Stomach (tissue), 8 donors: ENCODE measurements at regions not wholly inside any gene's neighbourhood (a gene's known extent, or its start where the extent isn't known, plus 50 kb on each side); places are given as distances from the start of the nearest gene placed in this dataset.

Experiments used
- DNase-seq, 2 donors: peaks; one replicate each; pipeline versions ENCODE4 v3.0.0 to v3.0.0-alpha.2; 2013 to 2019
- H3K27ac ChIP-seq, 5 donors: fragments of 200-600 bp in 4 of 5; sonication (generic) in 4 of 5; one replicate each; pipeline ENCODE4 v1.5.1; 2013 to 2019; ENCODE audit warnings: mild to moderate bottlenecking in 1 of 5, moderate library complexity in 1 of 5
- H3K27me3 ChIP-seq, 3 donors: fragments of 200-600 bp; sonication (generic); one replicate each; pipeline ENCODE4 v1.5.1; 2017 to 2019; ENCODE audit warnings: mixed run types in 1 of 3
- H3K36me3 ChIP-seq, 4 donors: fragments of 200-600 bp; sonication (generic); 1 replicate in 3 of 4; 2 replicates in 1 of 4; pipeline ENCODE4 v1.5.1; 2016 to 2019
- H3K4me1 ChIP-seq, 4 donors: fragments of 200-600 bp; sonication (generic); one replicate each; pipeline ENCODE4 v1.5.1; 2016 to 2019
- H3K4me3 ChIP-seq, 4 donors: fragments of 200-600 bp; sonication (generic) in 3 of 4; one replicate each; pipeline ENCODE4 v1.5.1; 2016 to 2019; ENCODE audit warnings: mild to moderate bottlenecking in 1 of 4
- H3K9me3 ChIP-seq, 4 donors: fragments of 200-600 bp; sonication (generic); one replicate each; pipeline ENCODE4 v1.5.1; 2016 to 2019
- EP300 ChIP-seq: sonication (generic); formaldehyde crosslinking; IDR thresholded peaks from one replicate; pipeline ENCODE4 v1.6.1; 2017; ENCODE audit warnings: antibody characterized with exemption
- POLR2A ChIP-seq, 4 donors: fragments of 450-650 bp; IDR thresholded peaks; one replicate each; pipeline ENCODE4 v1.6.1; 2016; ENCODE audit warnings: antibody characterized with exemption in 4 of 4, control low read depth in 2 of 4, mild to moderate bottlenecking in 1 of 4, moderate library complexity in 1 of 4
- POLR2AphosphoS5 ChIP-seq, 3 donors: sonication (generic); formaldehyde crosslinking; IDR thresholded peaks; one replicate each; pipeline ENCODE4 v1.6.1; 2016; ENCODE audit warnings: antibody characterized with exemption in 3 of 3
- WGBS, 5 donors: extraction: QIAGEN DNeasy Blood & Tissue Kit in 3 of 5; methylation state at CpG; one replicate each; pipeline versions ENCODE4 v1.1.5 to v1.1.7; 2013 to 2018; 5-methylcytosine and 5-hydroxymethylcytosine counted together
- intact Hi-C: fragments of 100-400 bp; cut with DNase I; formaldehyde crosslinking; loops from one replicate; pipeline ENCODE4 v1.15.1; 2023; ENCODE audit warnings: low total_unique reads
- TF ChIP-seq, protein P1 (sequence below), 7 experiments: fragments of 450-650 bp in 4 of 7; fragments of 200-600 bp in 3 of 7; sonication (generic) in 3 of 7; IDR thresholded peaks; one replicate each; pipeline ENCODE4 v1.5.1; 2016 to 2019; ENCODE audit warnings: antibody characterized with exemption in 7 of 7, control low read depth in 2 of 7, mild to moderate bottlenecking in 1 of 7
- donor health status: healthy with polysubstance abuse.
- donor health status: Bipolar disorder and iron deficiency.
- donor health status: healthy.

DNA sequence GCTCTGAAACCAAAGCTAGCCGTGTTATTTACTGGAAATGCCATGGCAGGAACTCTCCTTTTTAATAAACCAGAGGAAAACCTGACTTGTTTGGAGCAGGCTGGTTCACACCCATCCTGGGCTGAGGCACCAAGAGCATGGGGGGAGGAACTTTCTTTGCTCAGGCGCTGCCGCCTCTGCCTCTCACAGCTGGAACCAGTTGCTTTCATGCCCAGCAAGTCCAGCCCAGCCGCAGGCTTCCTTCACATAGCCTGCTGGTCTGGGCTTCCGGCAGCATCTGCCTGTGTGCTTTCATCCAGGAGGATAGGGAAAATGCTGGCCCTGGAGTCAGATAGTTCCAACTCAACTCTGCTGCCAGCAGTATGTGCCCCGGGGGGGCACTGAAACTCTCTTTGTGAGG, 88.1 kb upstream of the ASIC2 start:
- no peaks in the 10 kb centered on the region for H3K36me3 ChIP-seq

DNA sequence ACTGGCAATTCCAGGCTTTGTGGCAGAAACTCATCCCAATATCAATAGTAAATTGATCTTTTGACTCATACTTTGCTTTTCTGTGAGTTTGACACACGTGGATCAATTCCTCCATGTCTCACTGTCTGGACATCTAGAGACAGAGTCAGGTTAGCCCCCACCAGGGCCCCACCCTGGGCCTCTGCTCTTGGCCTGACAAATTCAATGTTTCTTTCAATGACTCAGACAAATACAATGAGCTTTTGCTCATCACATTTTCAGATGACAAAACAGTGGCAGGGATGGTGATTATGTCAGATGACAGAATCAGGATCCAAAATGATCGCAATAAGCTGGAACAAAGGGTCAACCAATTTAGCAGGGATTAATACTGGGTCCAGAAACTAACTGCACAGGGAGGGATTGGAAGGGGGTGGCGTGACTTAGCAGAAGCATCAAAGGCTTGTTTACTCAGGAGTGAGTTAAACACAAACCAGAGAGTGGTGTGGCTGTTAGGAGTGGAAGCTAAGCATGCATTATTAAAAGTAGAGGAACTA, 90.5 kb upstream of the ASIC2 start:
- Histone ChIP-seq H3K9me3 (no peaks in the 10 kb centered on the region), H3K36me3 (no peaks in the 10 kb centered on the region), H3K27me3 (peaks cover 0 to 6% (median 0%) of the 10 kb centered on the region in 3 donors), H3K27ac (no peak overlapping the region), H3K4me3 (no peak overlapping the region), H3K4me1 (no peaks in the 10 kb centered on the region)
- intact Hi-C loops = no loop called here
- 51 to 69% (median 55%) methylated on average over 3 of the region's 3 CpGs for WGBS, 5 donors
- DNase-seq = no peak
- TF ChIP-seq POLR2A (IDR thresholded peaks at IDR 0.05) = no peak
- no peak for TF ChIP-seq POLR2AphosphoS5 (IDR thresholded peaks at IDR 0.05)
- TF ChIP-seq EP300 = no peak
- TF ChIP-seq, protein P1, sequence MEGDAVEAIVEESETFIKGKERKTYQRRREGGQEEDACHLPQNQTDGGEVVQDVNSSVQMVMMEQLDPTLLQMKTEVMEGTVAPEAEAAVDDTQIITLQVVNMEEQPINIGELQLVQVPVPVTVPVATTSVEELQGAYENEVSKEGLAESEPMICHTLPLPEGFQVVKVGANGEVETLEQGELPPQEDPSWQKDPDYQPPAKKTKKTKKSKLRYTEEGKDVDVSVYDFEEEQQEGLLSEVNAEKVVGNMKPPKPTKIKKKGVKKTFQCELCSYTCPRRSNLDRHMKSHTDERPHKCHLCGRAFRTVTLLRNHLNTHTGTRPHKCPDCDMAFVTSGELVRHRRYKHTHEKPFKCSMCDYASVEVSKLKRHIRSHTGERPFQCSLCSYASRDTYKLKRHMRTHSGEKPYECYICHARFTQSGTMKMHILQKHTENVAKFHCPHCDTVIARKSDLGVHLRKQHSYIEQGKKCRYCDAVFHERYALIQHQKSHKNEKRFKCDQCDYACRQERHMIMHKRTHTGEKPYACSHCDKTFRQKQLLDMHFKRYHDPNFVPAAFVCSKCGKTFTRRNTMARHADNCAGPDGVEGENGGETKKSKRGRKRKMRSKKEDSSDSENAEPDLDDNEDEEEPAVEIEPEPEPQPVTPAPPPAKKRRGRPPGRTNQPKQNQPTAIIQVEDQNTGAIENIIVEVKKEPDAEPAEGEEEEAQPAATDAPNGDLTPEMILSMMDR (IDR thresholded peaks at IDR 0.05) = no peak

More for the DNA sequence above, 88.1 kb upstream of the ASIC2 start:
- intact Hi-C loops = no loop called here
- H3K9me3 ChIP-seq = no peaks in the 10 kb centered on the region
- H3K4me1 ChIP-seq = no peaks in the 10 kb centered on the region
- H3K27ac ChIP-seq = no peak overlapping the region
- no peak for TF ChIP-seq POLR2A (IDR thresholded peaks at IDR 0.05)
- no peak for TF ChIP-seq POLR2AphosphoS5 (IDR thresholded peaks at IDR 0.05)
- TF ChIP-seq EP300 = no peak
- TF ChIP-seq, protein P1 (IDR thresholded peaks at IDR 0.05) = no peak
- 27 to 36% (median 30%) methylated on average over 5 to 6 of the region's 6 CpGs for WGBS, 5 donors
- H3K27me3 ChIP-seq = no peaks in the 10 kb centered on the region
- no peak overlapping the region for H3K4me3 ChIP-seq
- DNase-seq = peak in 1 of 2 donors; percentile 41

DNA sequence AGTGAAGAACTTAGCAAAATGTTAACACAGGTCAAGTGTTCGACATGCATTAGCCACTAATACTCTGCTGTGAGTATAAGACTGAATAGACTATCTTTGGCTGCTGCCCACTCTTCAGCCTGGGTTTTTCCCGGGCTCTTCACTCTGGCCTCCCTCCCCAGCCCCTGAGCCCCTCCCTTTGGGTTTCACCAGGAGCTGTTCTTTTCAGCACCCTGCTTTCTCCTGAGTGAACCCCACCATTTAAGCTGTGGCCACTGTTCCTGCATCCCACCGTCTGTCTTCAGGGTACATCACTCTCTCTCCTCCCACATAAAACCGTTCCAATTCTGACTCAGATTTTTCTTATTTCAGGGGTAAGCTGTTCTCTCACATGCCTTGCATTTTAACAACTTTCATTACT, 92.0 kb upstream of the ASIC2 start:
- Histone ChIP-seq H3K4me1 (no peaks in the 10 kb centered on the region), H3K4me3 (no peak overlapping the region), H3K27ac (no peak overlapping the region), H3K27me3 (peaks cover 0 to 6% (median 0%) of the 10 kb centered on the region in 3 donors), H3K36me3 (no peaks in the 10 kb centered on the region), H3K9me3 (no peaks in the 10 kb centered on the region)
- 25 to 45% (median 36%) methylated on average over 4 of the region's 4 CpGs for WGBS, 5 donors
- TF ChIP-seq EP300 (no peak), POLR2AphosphoS5 (IDR thresholded peaks at IDR 0.05) (no peak), POLR2A (IDR thresholded peaks at IDR 0.05) (no peak)
- TF ChIP-seq, protein P1 (IDR thresholded peaks at IDR 0.05) = no peak
- DNase-seq = peak in 1 of 2 donors; percentile 22
- intact Hi-C loops = no loop called here

DNA sequence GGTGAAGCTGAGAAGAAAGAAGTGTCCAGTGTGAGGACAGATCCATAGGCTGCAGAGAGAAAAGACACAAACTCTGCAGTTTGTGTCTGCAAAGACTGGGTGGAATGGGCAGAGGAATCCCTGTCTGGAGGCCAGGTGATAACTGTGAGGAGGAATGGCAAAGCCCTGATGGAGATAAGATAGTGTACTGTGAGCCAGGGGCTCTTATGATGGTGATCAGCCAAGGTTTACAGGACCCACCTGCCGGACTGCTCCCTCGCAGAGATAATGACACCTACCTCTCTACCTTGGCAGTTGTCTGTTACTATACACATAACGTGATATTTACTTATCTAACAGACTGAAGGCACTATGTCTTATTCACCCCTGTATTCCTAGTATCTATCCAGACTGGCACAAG, 92.6 kb upstream of the ASIC2 start:
- H3K36me3 ChIP-seq = no peaks in the 10 kb centered on the region
- intact Hi-C loops = no loop called here
- H3K27me3 ChIP-seq = peaks cover 0 to 10% (median 0%) of the 10 kb centered on the region in 3 donors
- H3K4me1 ChIP-seq = no peaks in the 10 kb centered on the region
- DNase-seq = no peak
- WGBS, 5 donors = 35 to 52% (median 39%) methylated on average over 3 of the region's 3 CpGs
- no peak overlapping the region for H3K4me3 ChIP-seq
- no peak overlapping the region for H3K27ac ChIP-seq
- TF ChIP-seq, protein P1 (IDR thresholded peaks at IDR 0.05) = no peak
- TF ChIP-seq EP300 (no peak), POLR2AphosphoS5 (IDR thresholded peaks at IDR 0.05) (no peak), POLR2A (IDR thresholded peaks at IDR 0.05) (no peak)
- no peaks in the 10 kb centered on the region for H3K9me3 ChIP-seq
